HUDEP-2 (cell line): ENCODE measurements at regions not wholly inside any gene's neighbourhood (a gene's known extent, or its start where the extent isn't known, plus 50 kb on each side); places are given as distances from the start of the nearest gene placed in this dataset.

Experiments
- DNase-seq, 76 experiments: peaks; one replicate each; lab custom pipeline; 2025; ENCODE audit not compliant: unreplicated experiment in 76 of 76; lab: John Stamatoyannopoulos, UW

DNA sequence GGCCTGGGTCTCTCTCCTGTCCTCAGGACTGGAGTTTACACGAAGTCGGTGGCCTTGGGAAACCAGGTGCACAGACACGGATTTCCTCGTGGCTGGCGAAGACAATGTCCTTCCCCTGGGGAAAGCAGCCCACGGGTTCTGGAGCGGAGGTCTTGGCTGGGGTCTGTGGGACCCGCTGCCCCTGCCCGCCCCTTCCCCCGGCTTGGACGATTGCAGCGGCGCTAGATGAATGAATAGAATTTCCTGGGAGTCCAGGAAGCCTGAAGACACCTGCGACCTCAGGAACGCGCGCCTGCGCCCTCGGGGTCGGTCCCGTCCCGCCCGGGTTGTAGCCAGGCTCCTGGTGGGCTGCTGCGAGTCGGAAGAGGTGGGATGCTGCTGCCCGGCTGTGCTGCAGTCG, 564.7 kb downstream of the TSPY10 start:
- no peak for DNase-seq

DNA sequence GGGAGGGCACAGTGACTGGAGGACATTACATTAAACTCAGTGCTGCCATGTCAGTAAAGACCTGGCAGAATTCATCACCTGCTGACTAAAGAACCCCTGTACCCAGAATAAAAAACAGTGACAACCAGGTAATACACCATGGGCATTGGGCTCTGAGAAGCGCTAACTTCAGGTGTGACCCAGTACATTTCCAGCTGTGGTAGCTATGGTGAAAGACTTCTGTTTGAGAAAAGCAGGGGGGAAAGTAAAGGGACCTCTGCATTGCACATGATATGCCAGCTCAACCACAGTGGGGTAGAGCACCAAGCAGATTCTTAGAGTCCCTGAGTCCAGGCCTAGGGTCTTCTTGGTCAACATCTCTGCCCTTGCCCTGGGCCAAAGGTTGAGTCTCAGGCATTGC, 578.6 kb downstream of the TSPY10 start:
- peak in 1 of 76 experiments; percentile 0 for DNase-seq
